Loucy (cell line): ENCODE measurements at regions not wholly inside any gene's neighbourhood (a gene's known extent, or its start where the extent isn't known, plus 50 kb on each side); places are given as distances from the start of the nearest gene placed in this dataset.

ENCODE experiments used
- H2AFZ ChIP-seq: fragments of 200-600 bp; sonication (generic); 2 replicates; pipeline ENCODE4 v1.6.0; 2016; ENCODE audit warnings: antibody characterized with exemption, mild to moderate bottlenecking, low read length, moderate library complexity
- H3F3A ChIP-seq: fragments of 200-600 bp; 2 replicates; pipeline ENCODE4 v1.6.0; 2016; ENCODE audit warnings: antibody characterized with exemption, low read depth, mild to moderate bottlenecking
- H3K27me3 ChIP-seq: fragments of 200-600 bp; sonication (generic); 2 replicates; pipeline ENCODE4 v1.6.1; 2014; ENCODE audit warnings: low read length, mild to moderate bottlenecking; ENCODE audit not compliant: insufficient read depth, poor library complexity, severe bottlenecking
- H3K36me3 ChIP-seq: fragments of 200-600 bp; sonication (generic); 2 replicates; pipeline ENCODE4 v1.6.1; 2016; ENCODE audit warnings: low read length; ENCODE audit not compliant: insufficient read depth
- H3K4me1 ChIP-seq: fragments of 200-600 bp; sonication (generic); 2 replicates; pipeline ENCODE4 v1.5.1; 2014; ENCODE audit warnings: low read length, mild to moderate bottlenecking; ENCODE audit not compliant: insufficient read depth, poor library complexity, severe bottlenecking
- H3K4me2 ChIP-seq: fragments of 200-600 bp; sonication (generic); 2 replicates; pipeline ENCODE4 v1.6.0; 2014; ENCODE audit warnings: antibody characterized with exemption, low read length, low read depth, mild to moderate bottlenecking; ENCODE audit not compliant: poor library complexity, severe bottlenecking
- H3K4me3 ChIP-seq: fragments of 200-600 bp; sonication (generic); 2 replicates; pipeline ENCODE4 v1.5.1; 2014; ENCODE audit warnings: low read length, mild to moderate bottlenecking, mixed read lengths; ENCODE audit not compliant: poor library complexity, severe bottlenecking
- H3K79me2 ChIP-seq: fragments of 200-600 bp; sonication (generic); 2 replicates; pipeline ENCODE4 v1.6.1; 2014; ENCODE audit warnings: low read length; ENCODE audit not compliant: insufficient read depth
- H3K9ac ChIP-seq: fragments of 200-600 bp; sonication (generic); 2 replicates; pipeline ENCODE4 v1.6.0; 2014; ENCODE audit warnings: mild to moderate bottlenecking, low read depth, low read length, moderate library complexity; ENCODE audit not compliant: poor library complexity, severe bottlenecking
- H3K9me2 ChIP-seq: fragments of 200-600 bp; sonication (generic); replicated peaks from 2 replicates; pipeline ENCODE4 v1.6.1; 2016; ENCODE audit warnings: low read depth, low read length, mixed read lengths
- H3K9me3 ChIP-seq: fragments of 200-600 bp; sonication (generic); 2 replicates; pipeline ENCODE4 v1.6.1; 2014; ENCODE audit warnings: mild to moderate bottlenecking, antibody characterized with exemption, low read length, low read depth; ENCODE audit not compliant: insufficient read depth
- H4K20me1 ChIP-seq: fragments of 200-600 bp; sonication (generic); 2 replicates; pipeline ENCODE4 v1.6.0; 2014; ENCODE audit warnings: antibody characterized with exemption, low read length, mild to moderate bottlenecking; ENCODE audit not compliant: insufficient read depth, poor library complexity, severe bottlenecking
- CTCF ChIP-seq: fragments of 200-600 bp; sonication (generic); conservative IDR thresholded peaks from 2 replicates; pipeline ENCODE4 v1.5.1; 2014; ENCODE audit warnings: mild to moderate bottlenecking, antibody characterized with exemption, low read length
- EZH2phosphoT487 ChIP-seq: fragments of 200-600 bp; IDR thresholded peaks from 2 replicates; pipeline ENCODE4 v1.6.1; 2018; ENCODE audit warnings: antibody characterized with exemption, mild to moderate bottlenecking, moderate library complexity, borderline replicate concordance

DNA sequence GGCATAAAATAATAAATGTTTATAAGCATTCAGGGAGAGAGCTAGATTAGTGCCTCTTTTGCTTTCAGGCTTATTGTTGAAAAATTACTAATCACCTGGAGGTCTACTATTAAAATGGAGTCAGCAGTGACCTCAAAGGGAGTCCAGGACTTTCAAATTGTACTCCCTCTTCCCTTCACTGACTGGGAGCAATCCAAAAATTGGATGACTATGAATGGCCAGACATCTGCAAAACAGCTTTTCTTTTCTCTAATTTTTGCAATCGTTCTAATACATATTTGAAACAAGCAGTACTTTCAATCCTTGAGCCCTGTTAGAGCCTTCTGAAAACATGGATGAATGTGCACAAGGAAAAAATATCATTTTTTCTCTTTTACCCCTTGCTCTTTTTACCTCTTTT, 461.8 kb downstream of the TMEM232 start:
- no peak overlapping the region for H3K9ac ChIP-seq
- no peaks in the 10 kb centered on the region for H3K4me1 ChIP-seq
- TF ChIP-seq EZH2phosphoT487, result no peak
- no peak for TF ChIP-seq CTCF
- H3K36me3 ChIP-seq, result no peaks in the 10 kb centered on the region
- no peak overlapping the region for H2AFZ ChIP-seq
- H3F3A ChIP-seq, result no peaks in the 10 kb centered on the region
- H3K9me3 ChIP-seq, result no peaks in the 10 kb centered on the region
- H3K9me2 ChIP-seq, result no peaks in the 10 kb centered on the region
- no peaks in the 10 kb centered on the region for H3K79me2 ChIP-seq
- no peaks in the 10 kb centered on the region for H4K20me1 ChIP-seq
- H3K27me3 ChIP-seq, result no peaks in the 10 kb centered on the region
- H3K4me2 ChIP-seq, result no peak overlapping the region
- no peak overlapping the region for H3K4me3 ChIP-seq

- H3K9me3 ChIP-seq, result no peaks in the 10 kb centered on the region
- no peaks in the 10 kb centered on the region for H3K79me2 ChIP-seq
- no peak overlapping the region for H3K9ac ChIP-seq
- no peak overlapping the region for H2AFZ ChIP-seq
- no peak overlapping the region for H3K4me2 ChIP-seq
- no peak overlapping the region for H3K4me3 ChIP-seq
- no peaks in the 10 kb centered on the region for H3K4me1 ChIP-seq
- TF ChIP-seq EZH2phosphoT487 (no peak), CTCF (no peak)
- H3K36me3 ChIP-seq, result no peaks in the 10 kb centered on the region
- no peaks in the 10 kb centered on the region for H3K27me3 ChIP-seq
- no peaks in the 10 kb centered on the region for H4K20me1 ChIP-seq
- no peaks in the 10 kb centered on the region for H3F3A ChIP-seq
- no peaks in the 10 kb centered on the region for H3K9me2 ChIP-seq
These were observed 461.3 kb downstream of the TMEM232 start for GRCh38 chr5:110265162-110265561.

- Histone ChIP-seq H3K27me3 (no peaks in the 10 kb centered on the region), H3F3A (no peaks in the 10 kb centered on the region), H3K4me2 (no peak overlapping the region), H3K36me3 (no peaks in the 10 kb centered on the region), H2AFZ (no peak overlapping the region), H3K9me3 (no peaks in the 10 kb centered on the region), H3K9me2 (no peaks in the 10 kb centered on the region), H3K4me3 (no peak overlapping the region), H3K79me2 (no peaks in the 10 kb centered on the region), H4K20me1 (no peaks in the 10 kb centered on the region), H3K9ac (no peak overlapping the region), H3K4me1 (no peaks in the 10 kb centered on the region)
- TF ChIP-seq CTCF (no peak), EZH2phosphoT487 (no peak)
These were observed 458.8 kb downstream of the TMEM232 start for GRCh38 chr5:110267714-110268113.
